H1 (cell line): ENCODE measurements at regions not wholly inside any gene's neighbourhood (a gene's known extent, or its start where the extent isn't known, plus 50 kb on each side); places are given as distances from the start of the nearest gene placed in this dataset.

Experiments used
- CHD7 ChIP-seq: fragments of 300-600 bp; sonication (generic); IDR thresholded peaks from 2 replicates; pipeline ENCODE4 v1.7.1; 2012; ENCODE audit warnings: low read length, moderate library complexity, mild to moderate bottlenecking, inconsistent platforms; ENCODE audit not compliant: insufficient replicate concordance
- KDM1A ChIP-seq: fragments of 200-600, 300-600 bp; sonication (generic); IDR thresholded peaks from 2 replicates; pipeline ENCODE4 v1.7.1; 2016; ENCODE audit warnings: mild to moderate bottlenecking, low read length, borderline replicate concordance
- PHF8 ChIP-seq: fragments of 200-600 bp; sonication (generic); conservative IDR thresholded peaks from 2 replicates; pipeline ENCODE4 v1.7.1; 2012; ENCODE audit warnings: low read depth, mild to moderate bottlenecking, inconsistent platforms, low read length, moderate library complexity
- TAF1 ChIP-seq: IDR thresholded peaks from 2 replicates; pipeline ENCODE4 v1.6.1; 2011; ENCODE audit warnings: mild to moderate bottlenecking, low read depth, low read length

GRCh38 chr3:4162096-4162495 lies 141.1 kb upstream of the SETMAR start (continued):
- TF ChIP-seq CHD7 (no peak), PHF8 (no peak), TAF1 (no peak), KDM1A (no peak)
- TF ChIP-seq, all 59 proteins: peak for 0
